GM12878 (cell line): ENCODE measurements at regions not wholly inside any gene's neighbourhood (a gene's known extent, or its start where the extent isn't known, plus 50 kb on each side); places are given as distances from the start of the nearest gene placed in this dataset.

Experiments used
- ATF3 ChIP-seq: IDR thresholded peaks from 2 replicates; pipeline ENCODE4 v1.6.1; 2011; ENCODE audit warnings: low read depth, mild to moderate bottlenecking, low read length, moderate library complexity, borderline replicate concordance; ENCODE audit errors: extremely low read depth
- BCL3 ChIP-seq: IDR thresholded peaks from 2 replicates; pipeline ENCODE4 v1.6.1; 2011; ENCODE audit warnings: borderline replicate concordance, low read depth, mild to moderate bottlenecking, moderate library complexity, low read length; ENCODE audit not compliant: insufficient read depth, poor library complexity, severe bottlenecking
- CTCF ChIP-seq, 3 experiments: IDR thresholded peaks in 2 of 3; conservative IDR thresholded peaks in 1 of 3; 2 replicates each; pipeline ENCODE4 v1.5.1; 2011; ENCODE audit warnings: low read depth in 3 of 3, low read length in 3 of 3, mild to moderate bottlenecking in 3 of 3, control low read depth in 2 of 3, moderate library complexity in 2 of 3, inconsistent platforms in 1 of 3, mixed read lengths in 1 of 3; ENCODE audit not compliant: control insufficient read depth in 2 of 3, insufficient read depth in 1 of 3; ENCODE audit errors: extremely low read depth in 1 of 3
- ESRRA ChIP-seq: IDR thresholded peaks from 2 replicates; pipeline ENCODE4 v1.6.1; 2012; ENCODE audit warnings: mild to moderate bottlenecking, low read length, improper control_type of control experiment
- POLR2AphosphoS2 ChIP-seq: IDR thresholded peaks from 2 replicates; pipeline ENCODE4 v1.6.1; 2011; ENCODE audit warnings: low read depth, mild to moderate bottlenecking, low read length, improper control_type of control experiment, moderate library complexity
- SMC3 ChIP-seq: IDR thresholded peaks from 2 replicates; pipeline ENCODE4 v1.6.1; 2011; ENCODE audit warnings: low read length, improper control_type of control experiment, borderline replicate concordance
- SREBF1 ChIP-seq: IDR thresholded peaks from 2 replicates; pipeline ENCODE4 v1.6.1; 2012; ENCODE audit warnings: mild to moderate bottlenecking, low read length
- TARDBP ChIP-seq: IDR thresholded peaks from 2 replicates; pipeline ENCODE4 v1.6.1; 2016; ENCODE audit warnings: borderline replicate concordance
- ZSCAN29 ChIP-seq: fragments of 450-650 bp; IDR thresholded peaks from 2 replicates; pipeline ENCODE4 v1.6.1; 2017; ENCODE audit warnings: mild to moderate bottlenecking, moderate library complexity

- TF ChIP-seq CTCF (IDR thresholded peaks at IDR 0.05 in 2 of 3, conservative IDR thresholded peaks at IDR 0.05 in 1 of 3; ENCODE audit: control insufficient read depth in 2 of 3, extremely low read depth in 1 of 3, insufficient read depth in 1 of 3, low read depth in 3 of 3, low read length in 3 of 3): no peak
- TF ChIP-seq BCL3: no peak
- TF ChIP-seq POLR2AphosphoS2: no peak
- TF ChIP-seq SREBF1: no peak
- TF ChIP-seq SMC3: no peak
- TF ChIP-seq ZSCAN29: no peak
- no peak for TF ChIP-seq TARDBP
- no peak for TF ChIP-seq ESRRA
- TF ChIP-seq ATF3: no peak
These were observed 189.1 kb upstream of the COL3A1 start for GRCh38 chr2:188785061-188785460.
